ENCODE measurements at regions not wholly inside any gene's neighbourhood (a gene's known extent, or its start where the extent isn't known, plus 50 kb on each side); places are given as distances from the start of the nearest gene placed in this dataset.

- Mint-ChIP-seq H3K4me3 (no peak overlapping the region), H3K27me3 (ENCODE audit: low read depth) (no peaks in the 10 kb centered on the region), H3K4me1 (peaks cover 33% of the 10 kb centered on the region), H3K36me3 (peaks cover 9% of the 10 kb centered on the region), H3K27ac (no peak overlapping the region), H3K9me3 (peaks cover 26% of the 10 kb centered on the region)
- CTCF ChIA-PET, result no interaction called here
- DNase-seq (ENCODE audit: low spot score) (no peak), ATAC-seq (no peak)
- TF ChIP-seq HMGA2 (CRISPR knock-in tag; IDR thresholded peaks at IDR 0.05), result no peak
- TF ChIP-seq TP53 (CRISPR knock-in tag; IDR thresholded peaks at IDR 0.05), result no peak
- TF ChIP-seq MAX (CRISPR knock-in tag; IDR thresholded peaks at IDR 0.05), result no peak
- TF ChIP-seq SMAD3 (CRISPR knock-in tag; IDR thresholded peaks at IDR 0.05; ENCODE audit: borderline replicate concordance), result no peak
- TF ChIP-seq, protein P1, sequence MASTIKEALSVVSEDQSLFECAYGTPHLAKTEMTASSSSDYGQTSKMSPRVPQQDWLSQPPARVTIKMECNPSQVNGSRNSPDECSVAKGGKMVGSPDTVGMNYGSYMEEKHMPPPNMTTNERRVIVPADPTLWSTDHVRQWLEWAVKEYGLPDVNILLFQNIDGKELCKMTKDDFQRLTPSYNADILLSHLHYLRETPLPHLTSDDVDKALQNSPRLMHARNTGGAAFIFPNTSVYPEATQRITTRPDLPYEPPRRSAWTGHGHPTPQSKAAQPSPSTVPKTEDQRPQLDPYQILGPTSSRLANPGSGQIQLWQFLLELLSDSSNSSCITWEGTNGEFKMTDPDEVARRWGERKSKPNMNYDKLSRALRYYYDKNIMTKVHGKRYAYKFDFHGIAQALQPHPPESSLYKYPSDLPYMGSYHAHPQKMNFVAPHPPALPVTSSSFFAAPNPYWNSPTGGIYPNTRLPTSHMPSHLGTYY (CRISPR knock-in tag; IDR thresholded peaks at IDR 0.05), result no peak
- TF ChIP-seq ATF3 (CRISPR knock-in tag; conservative IDR thresholded peaks at IDR 0.05), result no peak
- no peak for TF ChIP-seq ZNF138 (CRISPR knock-in tag; conservative IDR thresholded peaks at IDR 0.05)
- TF ChIP-seq PRRX2 (CRISPR knock-in tag; IDR thresholded peaks at IDR 0.05), result no peak
- no peak for TF ChIP-seq PREB (CRISPR knock-in tag; IDR thresholded peaks at IDR 0.05; ENCODE audit: borderline replicate concordance)
- no peak for TF ChIP-seq GTF2I (CRISPR knock-in tag; conservative IDR thresholded peaks at IDR 0.05)
- no peak for TF ChIP-seq NR3C1 (CRISPR knock-in tag; conservative IDR thresholded peaks at IDR 0.05; ENCODE audit: low read depth)
- TF ChIP-seq AR (CRISPR knock-in tag; IDR thresholded peaks at IDR 0.05), result no peak
- no peak for TF ChIP-seq ZBTB21 (CRISPR knock-in tag; IDR thresholded peaks at IDR 0.05; ENCODE audit: borderline replicate concordance)
- no peak for TF ChIP-seq ZNF512 (CRISPR knock-in tag; IDR thresholded peaks at IDR 0.05; ENCODE audit: borderline replicate concordance)
- TF ChIP-seq USF1 (CRISPR knock-in tag; IDR thresholded peaks at IDR 0.05), result no peak
- TF ChIP-seq ATF2 (CRISPR knock-in tag; IDR thresholded peaks at IDR 0.05; ENCODE audit: borderline replicate concordance, low read depth), result no peak
- TF ChIP-seq ZNF532 (CRISPR knock-in tag; IDR thresholded peaks at IDR 0.05; ENCODE audit: borderline replicate concordance), result no peak
- no peak for TF ChIP-seq SP1 (CRISPR knock-in tag; conservative IDR thresholded peaks at IDR 0.05)
- TF ChIP-seq CDX4 (CRISPR knock-in tag; IDR thresholded peaks at IDR 0.05; ENCODE audit: borderline replicate concordance), result no peak
- POLR2A ChIA-PET, result no interaction called here
These were observed 472.0 kb downstream of the COG6 start for GRCh38 chr13:40127476-40127875.
